ENCODE measurements at regions not wholly inside any gene's neighbourhood (a gene's known extent, or its start where the extent isn't known, plus 50 kb on each side); places are given as distances from the start of the nearest gene placed in this dataset.

GRCh38 chr16:80447241-80447640, 93.6 kb upstream of the DYNLRB2 start:
- no peak for TF ChIP-seq POLR2A (IDR thresholded peaks at IDR 0.05)
- no peak for TF ChIP-seq CTCF (IDR thresholded peaks at IDR 0.05)

All from right lobe of liver (tissue), 4 donors.